ENCODE measurements at regions not wholly inside any gene's neighbourhood (a gene's known extent, or its start where the extent isn't known, plus 50 kb on each side); places are given as distances from the start of the nearest gene placed in this dataset.

- no peaks in the 10 kb centered on the region for H3K79me2 ChIP-seq (ENCODE audit: low read length)
- no peaks in the 10 kb centered on the region for H3K27me3 ChIP-seq (ENCODE audit: low read depth, low read length)
- no peak overlapping the region for H3K4me3 ChIP-seq (ENCODE audit: low read length)
- H3K4me1 ChIP-seq (ENCODE audit: low read length): no peaks in the 10 kb centered on the region
- H3K4me2 ChIP-seq (ENCODE audit: low read length): no peak overlapping the region
- H2AFZ ChIP-seq (ENCODE audit: low read depth, low read length): no peak overlapping the region
- H3K9ac ChIP-seq (ENCODE audit: low read length): no peak overlapping the region
- H3K36me3 ChIP-seq (replicated peaks; ENCODE audit: low read depth, low read length): no peaks in the 10 kb centered on the region
- H4K20me1 ChIP-seq (ENCODE audit: insufficient read depth, low read length): no peaks in the 10 kb centered on the region
- no peaks in the 10 kb centered on the region for H3K9me3 ChIP-seq (ENCODE audit: insufficient read depth, low read length)
- no peak overlapping the region for H3K27ac ChIP-seq (ENCODE audit: low read length)
- no peak for TF ChIP-seq CTCF (IDR thresholded peaks at IDR 0.05; ENCODE audit: low read depth, low read length)
- TF ChIP-seq EZH2phosphoT487 (IDR thresholded peaks at IDR 0.05; ENCODE audit: low read depth): no peak
Measured at GRCh38 chr11:42055606-42056005, 596.2 kb upstream of the LRRC4C start.

GRCh38 chr11:42058794-42059193 is 599.3 kb upstream of the LRRC4C start:
- Histone ChIP-seq H3K36me3 (replicated peaks; ENCODE audit: low read depth, low read length) (no peaks in the 10 kb centered on the region), H3K79me2 (ENCODE audit: low read length) (no peaks in the 10 kb centered on the region), H3K27me3 (ENCODE audit: low read depth, low read length) (no peaks in the 10 kb centered on the region), H3K4me3 (ENCODE audit: low read length) (no peak overlapping the region), H2AFZ (ENCODE audit: low read depth, low read length) (no peak overlapping the region), H3K4me1 (ENCODE audit: low read length) (no peaks in the 10 kb centered on the region), H3K4me2 (ENCODE audit: low read length) (no peak overlapping the region), H3K9ac (ENCODE audit: low read length) (no peak overlapping the region), H3K9me3 (ENCODE audit: insufficient read depth, low read length) (no peaks in the 10 kb centered on the region), H4K20me1 (ENCODE audit: insufficient read depth, low read length) (no peaks in the 10 kb centered on the region), H3K27ac (ENCODE audit: low read length) (no peak overlapping the region)
- no peak for TF ChIP-seq CTCF (IDR thresholded peaks at IDR 0.05; ENCODE audit: low read depth, low read length)
- TF ChIP-seq EZH2phosphoT487 (IDR thresholded peaks at IDR 0.05; ENCODE audit: low read depth): no peak

- Histone ChIP-seq H3K9ac (ENCODE audit: low read length) (no peak overlapping the region), H4K20me1 (ENCODE audit: insufficient read depth, low read length) (no peaks in the 10 kb centered on the region), H3K36me3 (replicated peaks; ENCODE audit: low read depth, low read length) (no peaks in the 10 kb centered on the region), H3K4me3 (ENCODE audit: low read length) (no peak overlapping the region), H3K9me3 (ENCODE audit: insufficient read depth, low read length) (peaks cover 3% of the 10 kb centered on the region; the same call in 1 of the 2 replicates), H3K4me1 (ENCODE audit: low read length) (peaks cover 8% of the 10 kb centered on the region; the same call in 1 of the 2 replicates), H3K27ac (ENCODE audit: low read length) (no peak overlapping the region), H3K27me3 (ENCODE audit: low read depth, low read length) (no peaks in the 10 kb centered on the region), H3K79me2 (ENCODE audit: low read length) (no peaks in the 10 kb centered on the region), H2AFZ (ENCODE audit: low read depth, low read length) (no peak overlapping the region), H3K4me2 (ENCODE audit: low read length) (no peak overlapping the region)
- TF ChIP-seq EZH2phosphoT487 (IDR thresholded peaks at IDR 0.05; ENCODE audit: low read depth) (no peak), CTCF (IDR thresholded peaks at IDR 0.05; ENCODE audit: low read depth, low read length) (no peak)
Measured at GRCh38 chr11:42065199-42065598, 605.7 kb upstream of the LRRC4C start.

GRCh38 chr11:42066113-42066512 is 606.7 kb upstream of the LRRC4C start:
- no peak for TF ChIP-seq EZH2phosphoT487 (IDR thresholded peaks at IDR 0.05; ENCODE audit: low read depth)
- TF ChIP-seq CTCF (IDR thresholded peaks at IDR 0.05; ENCODE audit: low read depth, low read length): no peak
- Histone ChIP-seq H3K9me3 (ENCODE audit: insufficient read depth, low read length) (peaks cover 3% of the 10 kb centered on the region; the same call in 1 of the 2 replicates), H3K9ac (ENCODE audit: low read length) (no peak overlapping the region), H3K36me3 (replicated peaks; ENCODE audit: low read depth, low read length) (no peaks in the 10 kb centered on the region), H3K4me2 (ENCODE audit: low read length) (no peak overlapping the region), H3K27ac (ENCODE audit: low read length) (no peak overlapping the region), H3K27me3 (ENCODE audit: low read depth, low read length) (no peaks in the 10 kb centered on the region), H3K4me3 (ENCODE audit: low read length) (no peak overlapping the region), H2AFZ (ENCODE audit: low read depth, low read length) (no peak overlapping the region), H3K4me1 (ENCODE audit: low read length) (peaks cover 8% of the 10 kb centered on the region; the same call in 1 of the 2 replicates), H3K79me2 (ENCODE audit: low read length) (no peaks in the 10 kb centered on the region), H4K20me1 (ENCODE audit: insufficient read depth, low read length) (no peaks in the 10 kb centered on the region)

Measured in OCI-LY3 (cell line).